Stimulated activated effector memory CD8-positive, alpha-beta T cell treated with anti-CD3 and anti-CD28 coated beads, Interleukin-12 subunit alpha, Interleukin-12 subunit beta, amount 100 ng/mL, for 72 hours (primary cell): ENCODE measurements at regions not wholly inside any gene's neighbourhood (a gene's known extent, or its start where the extent isn't known, plus 50 kb on each side); places are given as distances from the start of the nearest gene placed in this dataset.

ENCODE experiments used
- ATAC-seq: fragments of 150-1000 bp; cut with Tn5 transposase; 2 replicates; pipeline ENCODE4 v1.10.0; 2021
- DNase-seq, 2 donors: peaks; one replicate each; pipeline ENCODE4 v3.0.0; 2021 to 2022; ENCODE audit warnings: low spot score in 2 of 2
- H3K27ac Mint-ChIP-seq: one replicate; pipeline ENCODE4 v1.8.0; 2022; ENCODE audit warnings: mild to moderate bottlenecking, mixed read lengths
- H3K36me3 Mint-ChIP-seq: one replicate; pipeline ENCODE4 v1.8.0; 2022; ENCODE audit warnings: mild to moderate bottlenecking, mixed read lengths
- H3K4me1 Mint-ChIP-seq: one replicate; pipeline ENCODE4 v1.8.0; 2022; ENCODE audit warnings: mixed read lengths
- H3K4me3 Mint-ChIP-seq: one replicate; pipeline ENCODE4 v1.8.0; 2022; ENCODE audit warnings: mild to moderate bottlenecking, mixed read lengths
- H3K9me3 Mint-ChIP-seq: one replicate; pipeline ENCODE4 v1.8.0; 2022; ENCODE audit warnings: mixed read lengths

- no peak overlapping the region for H3K27ac Mint-ChIP-seq
- DNase-seq (no peak), ATAC-seq (no peak)
- no peak overlapping the region for H3K4me3 Mint-ChIP-seq
- H3K4me1 Mint-ChIP-seq, result no peaks in the 10 kb centered on the region
- no peaks in the 10 kb centered on the region for H3K36me3 Mint-ChIP-seq
- H3K9me3 Mint-ChIP-seq, result peaks cover 3% of the 10 kb centered on the region
Measured at GRCh38 chr10:131650771-131651673, 249.8 kb upstream of the PPP2R2D start.

GRCh38 chr10:131651674-131652437, 249.0 kb upstream of the PPP2R2D start:
- no peak for ATAC-seq
- Mint-ChIP-seq H3K4me1 (no peaks in the 10 kb centered on the region), H3K9me3 (peaks cover 3% of the 10 kb centered on the region), H3K36me3 (no peaks in the 10 kb centered on the region), H3K4me3 (no peak overlapping the region), H3K27ac (no peak overlapping the region)
- DNase-seq, result no peak

- Mint-ChIP-seq H3K4me3 (no peak overlapping the region), H3K27ac (no peak overlapping the region), H3K9me3 (peaks cover 3% of the 10 kb centered on the region), H3K36me3 (no peaks in the 10 kb centered on the region), H3K4me1 (no peaks in the 10 kb centered on the region)
- DNase-seq (no peak), ATAC-seq (no peak)
Measured at GRCh38 chr10:131652438-131653139, 248.2 kb upstream of the PPP2R2D start.

GRCh38 chr10:131653140-131653539, 247.7 kb upstream of the PPP2R2D start:
- Mint-ChIP-seq H3K4me3 (no peak overlapping the region), H3K27ac (no peak overlapping the region), H3K36me3 (no peaks in the 10 kb centered on the region), H3K4me1 (no peaks in the 10 kb centered on the region), H3K9me3 (peaks cover 3% of the 10 kb centered on the region)
- ATAC-seq (no peak), DNase-seq (no peak)

- ATAC-seq, result no peak
- Mint-ChIP-seq H3K9me3 (peaks cover 3% of the 10 kb centered on the region), H3K4me1 (no peaks in the 10 kb centered on the region), H3K4me3 (no peak overlapping the region), H3K27ac (no peak overlapping the region), H3K36me3 (no peaks in the 10 kb centered on the region)
- DNase-seq, result no peak
Measured at GRCh38 chr10:131653554-131654470, 247.0 kb upstream of the PPP2R2D start.

GRCh38 chr10:131654471-131655087, 246.2 kb upstream of the PPP2R2D start:
- ATAC-seq, result peak; percentile 11
- Mint-ChIP-seq H3K9me3 (peaks cover 3% of the 10 kb centered on the region), H3K4me3 (no peak overlapping the region), H3K36me3 (no peaks in the 10 kb centered on the region), H3K4me1 (no peaks in the 10 kb centered on the region), H3K27ac (no peak overlapping the region)
- DNase-seq, result no peak

GRCh38 chr10:131655101-131655849, 245.5 kb upstream of the PPP2R2D start:
- H3K4me3 Mint-ChIP-seq, result no peak overlapping the region
- H3K9me3 Mint-ChIP-seq, result peaks cover 3% of the 10 kb centered on the region

GRCh38 chr10:131656009-131656408, 244.8 kb upstream of the PPP2R2D start:
- Mint-ChIP-seq H3K9me3 (peaks cover 6% of the 10 kb centered on the region), H3K4me1 (no peaks in the 10 kb centered on the region), H3K36me3 (no peaks in the 10 kb centered on the region), H3K27ac (no peak overlapping the region), H3K4me3 (no peak overlapping the region)
- no peak for ATAC-seq
- DNase-seq, result no peak

More at GRCh38 chr10:131655101-131655849, 245.5 kb upstream of the PPP2R2D start:
- no peaks in the 10 kb centered on the region for H3K4me1 Mint-ChIP-seq
- no peaks in the 10 kb centered on the region for H3K36me3 Mint-ChIP-seq
- ATAC-seq (no peak), DNase-seq (no peak)
- no peak overlapping the region for H3K27ac Mint-ChIP-seq

GRCh38 chr10:131656431-131656841, 244.4 kb upstream of the PPP2R2D start:
- Mint-ChIP-seq H3K4me1 (no peaks in the 10 kb centered on the region), H3K36me3 (no peaks in the 10 kb centered on the region), H3K9me3 (peaks cover 6% of the 10 kb centered on the region), H3K4me3 (no peak overlapping the region), H3K27ac (no peak overlapping the region)
- DNase-seq, result no peak
- ATAC-seq, result no peak

GRCh38 chr10:131657318-131657984, 243.4 kb upstream of the PPP2R2D start:
- no peak for DNase-seq
- Mint-ChIP-seq H3K9me3 (peaks cover 6% of the 10 kb centered on the region), H3K27ac (no peak overlapping the region), H3K4me3 (no peak overlapping the region), H3K4me1 (no peaks in the 10 kb centered on the region), H3K36me3 (no peaks in the 10 kb centered on the region)
- no peak for ATAC-seq

- Mint-ChIP-seq H3K9me3 (peaks cover 6% of the 10 kb centered on the region), H3K4me3 (no peak overlapping the region), H3K4me1 (no peaks in the 10 kb centered on the region), H3K36me3 (no peaks in the 10 kb centered on the region), H3K27ac (no peak overlapping the region)
- ATAC-seq, result no peak
- no peak for DNase-seq
Measured at GRCh38 chr10:131657985-131658330, 242.8 kb upstream of the PPP2R2D start.

GRCh38 chr10:131658476-131659110, 242.2 kb upstream of the PPP2R2D start:
- H3K36me3 Mint-ChIP-seq, result no peaks in the 10 kb centered on the region
- H3K4me3 Mint-ChIP-seq, result no peak overlapping the region
- H3K27ac Mint-ChIP-seq, result no peak overlapping the region
- ATAC-seq (no peak), DNase-seq (no peak)
- H3K4me1 Mint-ChIP-seq, result no peaks in the 10 kb centered on the region
- H3K9me3 Mint-ChIP-seq, result peaks cover 7% of the 10 kb centered on the region

- H3K27ac Mint-ChIP-seq, result no peak overlapping the region
- no peaks in the 10 kb centered on the region for H3K4me1 Mint-ChIP-seq
- DNase-seq, result no peak
- ATAC-seq, result no peak
- no peaks in the 10 kb centered on the region for H3K36me3 Mint-ChIP-seq
- H3K9me3 Mint-ChIP-seq, result peaks cover 6% of the 10 kb centered on the region
- no peak overlapping the region for H3K4me3 Mint-ChIP-seq
Measured at GRCh38 chr10:131660427-131660826, 240.4 kb upstream of the PPP2R2D start.
